Astrocyte of the spinal cord (primary cell): ENCODE measurements at regions not wholly inside any gene's neighbourhood (a gene's known extent, or its start where the extent isn't known, plus 50 kb on each side); places are given as distances from the start of the nearest gene placed in this dataset.

ENCODE experiments used
- DNase-seq: peaks from one replicate; pipeline ENCODE4 v3.0.0; 2011; ENCODE audit warnings: low read depth, low spot score
- H3K4me3 ChIP-seq: 2 replicates; pipeline ENCODE4 v1.5.1; 2011; ENCODE audit warnings: low read depth, mild to moderate bottlenecking, low read length, moderate library complexity
- CTCF ChIP-seq: IDR thresholded peaks from 2 replicates; pipeline ENCODE4 v1.5.1; 2012; ENCODE audit warnings: low read depth, mild to moderate bottlenecking, low read length, inconsistent platforms
- in situ Hi-C: cut with HindIII; loops from 2 replicates; pipeline ENCODE4 v1.10.0; 2017; ENCODE audit warnings: low sequenced_read_pairs

GRCh38 chr6:165081944-165082532 is 227.4 kb downstream of the C6orf118 start:
- in situ Hi-C loops: no loop called here
- no peak overlapping the region for H3K4me3 ChIP-seq

DNA sequence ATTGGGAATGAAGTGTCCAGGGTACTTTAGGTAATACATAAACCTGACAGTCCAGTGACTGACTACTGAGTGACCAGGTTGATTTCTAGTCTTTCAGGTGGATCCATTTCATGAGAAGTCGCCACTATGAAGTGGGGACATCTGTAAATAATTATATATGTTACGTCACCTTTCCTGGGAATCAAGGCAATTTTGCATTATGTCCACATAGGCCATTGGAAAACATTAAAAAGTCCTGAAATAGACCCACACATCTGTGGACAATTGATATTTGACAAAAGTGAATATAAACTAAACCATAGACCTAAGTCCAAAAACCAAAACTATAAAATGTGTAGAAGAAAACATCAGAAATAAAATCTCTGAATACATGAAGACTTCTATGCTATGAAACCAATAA is 231.5 kb downstream of the C6orf118 start:
- in situ Hi-C loops: no loop called here
- TF ChIP-seq CTCF: no peak
- no peak for DNase-seq

More at GRCh38 chr6:165081944-165082532, 227.4 kb downstream of the C6orf118 start:
- no peak for DNase-seq
- no peak for TF ChIP-seq CTCF

GRCh38 chr6:165071906-165072305 is 237.5 kb downstream of the C6orf118 start:
- DNase-seq: no peak
- no peak for TF ChIP-seq CTCF
- H3K4me3 ChIP-seq: no peak overlapping the region
- in situ Hi-C loops: no loop called here

More for the DNA sequence above, 231.5 kb downstream of the C6orf118 start:
- H3K4me3 ChIP-seq: no peak overlapping the region

- no peak for TF ChIP-seq CTCF
- peak; percentile 6 for DNase-seq
- no peak overlapping the region for H3K4me3 ChIP-seq
- in situ Hi-C loops: no loop called here
Observed at GRCh38 chr6:165060720-165061119, 248.7 kb downstream of the C6orf118 start.

- in situ Hi-C loops: no loop called here
- no peak for TF ChIP-seq CTCF
- no peak overlapping the region for H3K4me3 ChIP-seq
- no peak for DNase-seq
Observed at GRCh38 chr6:165059032-165059431, 250.4 kb downstream of the C6orf118 start.

DNA sequence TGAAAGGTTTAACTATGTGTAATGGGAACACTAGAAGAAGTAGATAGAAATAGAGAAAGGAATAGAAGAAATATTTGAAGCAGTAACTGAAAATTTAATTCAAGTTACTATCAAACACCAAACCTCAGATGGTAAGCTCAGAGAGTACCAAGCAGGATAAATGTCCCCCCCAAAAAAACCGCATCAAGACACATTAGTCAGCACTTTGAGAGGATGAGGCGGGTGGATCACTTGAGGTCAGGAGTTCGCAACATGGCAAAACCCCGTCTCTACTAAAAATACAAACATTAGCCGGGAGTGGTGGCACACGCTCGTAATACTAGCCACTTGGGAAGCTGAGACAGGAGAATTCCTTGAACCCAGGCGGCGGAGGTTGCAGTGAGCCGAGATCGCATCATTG is 253.1 kb downstream of the C6orf118 start:
- H3K4me3 ChIP-seq: no peak overlapping the region
- TF ChIP-seq CTCF: no peak
- DNase-seq: no peak
- in situ Hi-C loops: no loop called here

- no peak overlapping the region for H3K4me3 ChIP-seq
- in situ Hi-C loops: no loop called here
- DNase-seq: peak; percentile 3
- no peak for TF ChIP-seq CTCF
Observed at GRCh38 chr6:165055231-165055630, 254.2 kb downstream of the C6orf118 start.
